SK-N-SH (cell line): ENCODE measurements at regions not wholly inside any gene's neighbourhood (a gene's known extent, or its start where the extent isn't known, plus 50 kb on each side); places are given as distances from the start of the nearest gene placed in this dataset.

Experiments used
- CTCF ChIA-PET: fragments of 300-600, 350-600 bp; formaldehyde crosslinking; extraction: SDS; loops from one replicate; lab custom pipeline; 2021; lab: Yijun Ruan, JAX
- POLR2A ChIA-PET: fragments of 350-600 bp; sonication (Branson Sonifier 250); formaldehyde crosslinking; extraction: SDS; loops from one replicate; lab custom pipeline; 2020; ENCODE audit warnings: antibody characterized with exemption, inconsistent platforms; lab: Yijun Ruan, JAX
- DNase-seq: peaks from one replicate; pipeline ENCODE4 v3.0.0; 2012
- H2AFZ ChIP-seq: fragments of 200-600 bp; sonication (generic); 2 replicates; pipeline ENCODE4 v1.8.1; 2016; ENCODE audit warnings: antibody characterized with exemption, mild to moderate bottlenecking, low read depth
- H3F3A ChIP-seq: fragments of 200-600 bp; sonication (generic); replicated peaks from 2 replicates; pipeline ENCODE3; 2016; ENCODE audit warnings: antibody characterized with exemption, mild to moderate bottlenecking; ENCODE audit not compliant: insufficient read depth
- H3K27ac ChIP-seq, 2 experiments: fragments of 200-500 bp in 1 of 2; fragments of 200-600 bp in 1 of 2; sonication (Bioruptor generic) in 1 of 2; sonication (generic), shearing (Covaris generic) in 1 of 2; 2 replicates each; pipeline versions ENCODE4 v1.5.1 to v1.6.1; 2014 to 2016; ENCODE audit warnings: low read depth in 2 of 2, inconsistent platforms in 1 of 2, low read length in 1 of 2, mild to moderate bottlenecking in 1 of 2, mixed read lengths in 1 of 2
- H3K27me3 ChIP-seq: fragments of 200-600 bp; sonication (generic), shearing (Covaris generic); 2 replicates; pipeline ENCODE4 v1.6.1; 2016; ENCODE audit warnings: mixed run types; ENCODE audit not compliant: insufficient read depth
- H3K36me3 ChIP-seq, 2 experiments: fragments of 200-500 bp in 1 of 2; fragments of 200-600 bp in 1 of 2; sonication (Bioruptor generic) in 1 of 2; sonication (generic) in 1 of 2; replicated peaks in 1 of 2; 2 replicates each; pipeline versions ENCODE3 to v1.5.1; 2014 to 2016; ENCODE audit warnings: low read length in 1 of 2, mild to moderate bottlenecking in 1 of 2; ENCODE audit not compliant: insufficient read depth in 2 of 2, control insufficient read depth in 1 of 2
- H3K4me1 ChIP-seq, 2 experiments: fragments of 200-500 bp in 1 of 2; fragments of 200-600 bp in 1 of 2; sonication (Bioruptor generic) in 1 of 2; sonication (generic), shearing (Covaris generic) in 1 of 2; 2 replicates each; pipeline versions ENCODE4 v1.5.1 to v1.6.1; 2014 to 2016; ENCODE audit warnings: low read depth in 1 of 2, low read length in 1 of 2, mixed run types in 1 of 2; ENCODE audit not compliant: insufficient read depth in 2 of 2, control insufficient read depth in 1 of 2
- H3K4me2 ChIP-seq: fragments of 200-600 bp; sonication (generic), shearing (Covaris generic); 2 replicates; pipeline ENCODE4 v1.6.1; 2017; ENCODE audit warnings: mixed run types
- H3K4me3 ChIP-seq, 2 experiments: fragments of 200-500 bp in 1 of 2; fragments of 200-600 bp in 1 of 2; sonication (Bioruptor generic) in 1 of 2; sonication (generic), shearing (Covaris generic) in 1 of 2; 2 replicates each; pipeline versions ENCODE4 v1.5.1 to v1.8.1; 2014 to 2016; ENCODE audit warnings: low read depth in 2 of 2, inconsistent platforms in 1 of 2, low read length in 1 of 2, mild to moderate bottlenecking in 1 of 2, mixed read lengths in 1 of 2, moderate library complexity in 1 of 2
- H3K79me2 ChIP-seq: fragments of 200-600 bp; sonication (generic); 2 replicates; pipeline ENCODE4 v1.8.1; 2017; ENCODE audit warnings: mild to moderate bottlenecking; ENCODE audit not compliant: insufficient read depth
- H3K9ac ChIP-seq: fragments of 200-600 bp; sonication (generic); 2 replicates; pipeline ENCODE4 v1.6.1; 2017; ENCODE audit warnings: mixed run types
- H3K9me2 ChIP-seq: fragments of 200-600 bp; sonication (generic); 2 replicates; pipeline ENCODE4 v1.6.1; 2017; ENCODE audit warnings: mixed run types
- H3K9me3 ChIP-seq: fragments of 200-600 bp; sonication (generic); 2 replicates; pipeline ENCODE4 v1.6.1; 2017; ENCODE audit warnings: mixed run types, mild to moderate bottlenecking, moderate library complexity
- H4K20me1 ChIP-seq: fragments of 200-600 bp; sonication (generic); 2 replicates; pipeline ENCODE4 v1.6.1; 2017; ENCODE audit warnings: mild to moderate bottlenecking, mixed run types; ENCODE audit not compliant: insufficient read depth
- CHD2 ChIP-seq: fragments of 150-350 bp; IDR thresholded peaks from 2 replicates; pipeline ENCODE4 v1.6.1; 2018; ENCODE audit warnings: low read length; ENCODE audit not compliant: partially characterized antibody
- CTCF ChIP-seq: fragments of 200-600 bp; sonication (generic); IDR thresholded peaks from 2 replicates; pipeline ENCODE4 v1.6.1; 2017; ENCODE audit warnings: antibody characterized with exemption, mild to moderate bottlenecking, moderate library complexity
- FOXM1 ChIP-seq: IDR thresholded peaks from 2 replicates; pipeline ENCODE4 v1.4.0; 2012; ENCODE audit warnings: low read depth, mild to moderate bottlenecking
- GABPA ChIP-seq: IDR thresholded peaks from 2 replicates; pipeline ENCODE4 v1.4.0; 2012; ENCODE audit warnings: low read depth, mild to moderate bottlenecking
- GATA2 ChIP-seq: sonication (generic); formaldehyde crosslinking; IDR thresholded peaks from 2 replicates; pipeline ENCODE4 v1.5.0; 2020; ENCODE audit warnings: mild to moderate bottlenecking, missing genetic modification reagents
- MEF2A ChIP-seq: IDR thresholded peaks from 2 replicates; pipeline ENCODE4 v1.4.0; 2012; ENCODE audit warnings: low read depth, borderline replicate concordance
- NFIC ChIP-seq: IDR thresholded peaks from 2 replicates; pipeline ENCODE4 v1.4.0; 2012; ENCODE audit warnings: borderline replicate concordance
- RAD21 ChIP-seq: IDR thresholded peaks from 2 replicates; pipeline ENCODE4 v1.6.1; 2012; ENCODE audit warnings: mild to moderate bottlenecking, low read length
- RFX5 ChIP-seq: IDR thresholded peaks from 2 replicates; pipeline ENCODE4 v1.6.1; 2012; ENCODE audit warnings: mild to moderate bottlenecking, improper control_type of control experiment, low read length
- SIN3A ChIP-seq: IDR thresholded peaks from 2 replicates; pipeline ENCODE4 v1.6.1; 2012; ENCODE audit warnings: low read depth, mild to moderate bottlenecking, low read length, moderate library complexity, borderline replicate concordance
- TCF12 ChIP-seq: IDR thresholded peaks from 2 replicates; pipeline ENCODE4 v1.4.0; 2012
- YY1 ChIP-seq: IDR thresholded peaks from 2 replicates; pipeline ENCODE4 v1.4.0; 2012; ENCODE audit warnings: low read depth, mild to moderate bottlenecking
- WGBS: methylation state at CpG from one replicate; pipeline ENCODE4 v1.1.6; 2017; ENCODE audit warnings: low lambda C conversion rate; 5-methylcytosine and 5-hydroxymethylcytosine counted together

- H3K4me2 ChIP-seq: no peak overlapping the region
Measured at GRCh38 chr11:86749821-86750401, 50.4 kb upstream of the PRSS23 start.

GRCh38 chr11:86749376-86749775, 51.0 kb upstream of the PRSS23 start:
- peak overlapping the region in 1 of 2 experiments; percentile 28; a peak in 2 of 4 replicates for H3K27ac ChIP-seq
- no peak overlapping the region for H3K9ac ChIP-seq
- CTCF ChIA-PET: interaction anchor here (1.0 kb wide), 1 partner anchor 73 kb away, joined by 3 read pairs; no protein-coding TSS in a partner anchor
- no peak for DNase-seq
- H3K9me2 ChIP-seq: no peaks in the 10 kb centered on the region
- no peak overlapping the region for H3K4me2 ChIP-seq
- no peak overlapping the region for H3K4me3 ChIP-seq
- no peaks in the 10 kb centered on the region for H3K27me3 ChIP-seq
- no peaks in the 10 kb centered on the region for H4K20me1 ChIP-seq
- 84% methylated on average over 3 of the region's 3 CpGs for WGBS
- no peaks in the 10 kb centered on the region for H3K9me3 ChIP-seq
- no peaks in the 10 kb centered on the region for H3K79me2 ChIP-seq
- H3F3A ChIP-seq: peaks cover 9% of the 10 kb centered on the region
- TF ChIP-seq GABPA (no peak), CHD2 (no peak), RAD21 (peak; percentile 6; the same call in 1 of the 2 replicates), CTCF (peak; percentile 38)
- POLR2A ChIA-PET: no interaction called here
- no peaks in the 10 kb centered on the region for H3K36me3 ChIP-seq
- H2AFZ ChIP-seq: no peak overlapping the region
- peaks cover 22% of the 10 kb centered on the region in 2 experiments for H3K4me1 ChIP-seq

More at GRCh38 chr11:86749821-86750401, 50.4 kb upstream of the PRSS23 start:
- CTCF ChIA-PET: interaction anchor here (1.0 kb wide), 1 partner anchor 72 kb away, joined by 3 read pairs; no protein-coding TSS in a partner anchor
- Histone ChIP-seq H3K79me2 (no peaks in the 10 kb centered on the region), H3K9me3 (no peaks in the 10 kb centered on the region), H2AFZ (no peak overlapping the region), H3K27me3 (no peaks in the 10 kb centered on the region), H3K4me1 (peaks cover 22% of the 10 kb centered on the region in 2 experiments), H3K9ac (no peak overlapping the region), H3K9me2 (no peaks in the 10 kb centered on the region), H3K4me3 (no peak overlapping the region), H3K27ac (peak overlapping the region; percentile 3 to 28; a peak in 2 of 4 replicates), H4K20me1 (no peaks in the 10 kb centered on the region), H3K36me3 (no peaks in the 10 kb centered on the region), H3F3A (peaks cover 4% of the 10 kb centered on the region)
- TF ChIP-seq RFX5 (no peak), FOXM1 (no peak), MEF2A (no peak), NFIC (no peak), SIN3A (no peak), YY1 (no peak), TCF12 (no peak), CHD2 (no peak), GATA2 (CRISPR knock-in tag) (no peak)
- no peak for DNase-seq
- POLR2A ChIA-PET: no interaction called here
- 63% methylated on average over 1 of the region's 2 CpGs for WGBS
